A673 (cell line): ENCODE measurements at regions not wholly inside any gene's neighbourhood (a gene's known extent, or its start where the extent isn't known, plus 50 kb on each side); places are given as distances from the start of the nearest gene placed in this dataset.

Experiments
- BruUV-seq: library from RNA; stranded (reverse); fragments of 400-500 nt; replicated peaks from 2 replicates; lab custom pipeline; 2021; lab: Mats Ljungman, UMichigan
- CTCF ChIA-PET: fragments of 300-600 bp; sonication (Branson Sonifier 250); formaldehyde crosslinking; loops from one replicate; lab custom pipeline; 2022; ENCODE audit warnings: antibody characterized with exemption; lab: Charles Lee
- POLR2A ChIA-PET: fragments of 300-600 bp; sonication (Branson Sonifier 250); formaldehyde crosslinking; loops from one replicate; lab custom pipeline; 2022; ENCODE audit warnings: antibody characterized with exemption; ENCODE audit not compliant: low non-redundant PET; lab: Charles Lee
- DNase-seq: peaks from one replicate; pipeline ENCODE4 v3.0.0-alpha.2; 2015; ENCODE audit warnings: low spot score
- H3K27ac ChIP-seq: fragments of 200-600 bp; sonication (generic); 2 replicates; pipeline ENCODE4 v1.5.1; 2016; ENCODE audit warnings: mixed run types, low read depth, mild to moderate bottlenecking, mixed read lengths, antibody characterized with exemption, low read length; ENCODE audit not compliant: poor library complexity, severe bottlenecking
- H3K27me3 ChIP-seq: fragments of 200-600 bp; sonication (generic); replicated peaks from 2 replicates; pipeline ENCODE4 v1.6.1; 2017; ENCODE audit warnings: mixed run types, low read depth, mild to moderate bottlenecking, mixed read lengths, antibody characterized with exemption, low read length; ENCODE audit not compliant: insufficient read depth, poor library complexity
- H3K36me3 ChIP-seq: fragments of 200-600 bp; sonication (generic); 2 replicates; pipeline ENCODE4 v1.6.1; 2016; ENCODE audit warnings: mixed run types, mild to moderate bottlenecking, mixed read lengths, antibody characterized with exemption, low read length; ENCODE audit not compliant: insufficient read depth, poor library complexity, severe bottlenecking
- H3K4me1 ChIP-seq: fragments of 200-600 bp; sonication (generic); 2 replicates; pipeline ENCODE4 v1.6.1; 2017; ENCODE audit warnings: mixed run types, mild to moderate bottlenecking, mixed read lengths, antibody characterized with exemption, low read length; ENCODE audit not compliant: insufficient read depth, poor library complexity, severe bottlenecking
- H3K4me3 ChIP-seq: fragments of 200-600 bp; sonication (generic); 2 replicates; pipeline ENCODE4 v1.5.1; 2016; ENCODE audit warnings: low read depth, mixed run types, mild to moderate bottlenecking, mixed read lengths, low read length; ENCODE audit not compliant: poor library complexity, severe bottlenecking
- H3K9me3 ChIP-seq: fragments of 200-600 bp; sonication (generic); 2 replicates; pipeline ENCODE4 v1.6.1; 2016; ENCODE audit warnings: mixed run types, low read depth, mild to moderate bottlenecking, mixed read lengths, antibody characterized with exemption, low read length; ENCODE audit not compliant: poor library complexity, severe bottlenecking
- CTCF ChIP-seq: fragments of 300-800, 200-600 bp; sonication (generic); conservative IDR thresholded peaks from 2 replicates; pipeline ENCODE4 v1.5.1; 2017; ENCODE audit warnings: low read depth, mild to moderate bottlenecking, antibody characterized with exemption, low read length, moderate library complexity, mixed read lengths
- EZH2 ChIP-seq: fragments of 200-600 bp; sonication (generic); IDR thresholded peaks from 2 replicates; pipeline ENCODE4 v1.6.1; 2017; ENCODE audit warnings: borderline replicate concordance, low read depth, mild to moderate bottlenecking, mixed read lengths, antibody characterized with exemption, low read length; ENCODE audit not compliant: poor library complexity, severe bottlenecking
- intact Hi-C: fragments of 100-400 bp; cut with micrococcal nuclease; formaldehyde crosslinking; loops from one replicate; pipeline ENCODE4 v1.10.0; 2022; ENCODE audit not compliant: unreplicated experiment

GRCh38 chr15:93179072-93179471 is 90.1 kb upstream of the RGMA start:
- no peak overlapping the region for H3K27ac ChIP-seq
- ChIA-PET POLR2A (no interaction called here), CTCF (no interaction called here)
- BruUV-seq = no TSS peak
- DNase-seq = no peak
- TF ChIP-seq EZH2 = no peak
- no peak for TF ChIP-seq CTCF
- no peaks in the 10 kb centered on the region for H3K36me3 ChIP-seq
- no peak overlapping the region for H3K4me3 ChIP-seq
- H3K9me3 ChIP-seq = no peaks in the 10 kb centered on the region
- no peaks in the 10 kb centered on the region for H3K4me1 ChIP-seq
- no peaks in the 10 kb centered on the region for H3K27me3 ChIP-seq
- intact Hi-C loops = no loop called here

GRCh38 chr15:93178371-93178770 is 89.4 kb upstream of the RGMA start:
- BruUV-seq = no TSS peak
- no peaks in the 10 kb centered on the region for H3K27me3 ChIP-seq
- no peak for TF ChIP-seq CTCF
- no peak for TF ChIP-seq EZH2
- POLR2A ChIA-PET = no interaction called here
- DNase-seq = no peak
- no peak overlapping the region for H3K27ac ChIP-seq
- CTCF ChIA-PET = no interaction called here
- intact Hi-C loops = no loop called here
- H3K9me3 ChIP-seq = no peaks in the 10 kb centered on the region
- no peaks in the 10 kb centered on the region for H3K36me3 ChIP-seq
- no peaks in the 10 kb centered on the region for H3K4me1 ChIP-seq
- no peak overlapping the region for H3K4me3 ChIP-seq

- intact Hi-C loops = no loop called here
- no peak overlapping the region for H3K27ac ChIP-seq
- H3K9me3 ChIP-seq = no peaks in the 10 kb centered on the region
- no peaks in the 10 kb centered on the region for H3K27me3 ChIP-seq
- TF ChIP-seq CTCF (no peak), EZH2 (no peak)
- H3K4me1 ChIP-seq = no peaks in the 10 kb centered on the region
- ChIA-PET CTCF (no interaction called here), POLR2A (no interaction called here)
- H3K4me3 ChIP-seq = no peak overlapping the region
- H3K36me3 ChIP-seq = no peaks in the 10 kb centered on the region
- BruUV-seq = no TSS peak
- no peak for DNase-seq
Observed at GRCh38 chr15:93176065-93176464, 87.1 kb upstream of the RGMA start.
